Ascending aorta (tissue), 2 donors: ENCODE measurements at regions not wholly inside any gene's neighbourhood (a gene's known extent, or its start where the extent isn't known, plus 50 kb on each side); places are given as distances from the start of the nearest gene placed in this dataset.

Source experiments
- DNase-seq, 2 donors: peaks; one replicate each; pipeline ENCODE4 v3.0.0-alpha.2; 2019; ENCODE audit warnings: low spot score in 2 of 2
- H3K27ac ChIP-seq, 2 donors: fragments of 200-600 bp; sonication (generic); one replicate each; pipeline ENCODE4 v1.5.1; 2016 to 2017; ENCODE audit warnings: mild to moderate bottlenecking in 1 of 2
- H3K27me3 ChIP-seq: fragments of 200-600 bp; sonication (generic); one replicate; pipeline ENCODE4 v1.5.1; 2017
- H3K36me3 ChIP-seq, 2 donors: fragments of 200-600 bp; sonication (generic); one replicate each; pipeline ENCODE4 v1.5.1; 2016
- H3K4me1 ChIP-seq, 2 donors: fragments of 200-600 bp; sonication (generic); one replicate each; pipeline ENCODE4 v1.5.1; 2016 to 2017; ENCODE audit warnings: mild to moderate bottlenecking in 1 of 2
- H3K4me3 ChIP-seq, 2 donors: fragments of 200-600 bp; sonication (generic); one replicate each; pipeline ENCODE4 v1.5.1; 2016 to 2017; ENCODE audit warnings: mild to moderate bottlenecking in 1 of 2
- H3K9me3 ChIP-seq, 2 donors: fragments of 200-600 bp; sonication (generic); one replicate each; pipeline ENCODE4 v1.5.1; 2016
- CTCF ChIP-seq, 3 experiments: fragments of 200-600 bp in 2 of 3; fragments of 450-650 bp in 1 of 3; sonication (generic) in 2 of 3; IDR thresholded peaks; one replicate each; pipeline ENCODE4 v1.5.1; 2016 to 2019; ENCODE audit warnings: antibody characterized with exemption in 3 of 3, mild to moderate bottlenecking in 1 of 3, moderate library complexity in 1 of 3
- intact Hi-C: fragments of 100-400 bp; cut with DNase I; formaldehyde crosslinking; loops from one replicate; pipeline ENCODE4 v1.15.1; 2023

GRCh38 chr17:69944406-69944805 is 130.6 kb upstream of the KCNJ16 start:
- no peak overlapping the region for H3K27ac ChIP-seq
- intact Hi-C loops: no loop called here
- H3K36me3 ChIP-seq: no peaks in the 10 kb centered on the region
- DNase-seq: no peak
- H3K27me3 ChIP-seq: no peaks in the 10 kb centered on the region
- peaks cover 0 to 2% of the 10 kb centered on the region in 2 donors for H3K4me1 ChIP-seq
- no peak for TF ChIP-seq CTCF (IDR thresholded peaks at IDR 0.05)
- H3K4me3 ChIP-seq: no peak overlapping the region
- no peaks in the 10 kb centered on the region for H3K9me3 ChIP-seq

- Histone ChIP-seq H3K36me3 (no peaks in the 10 kb centered on the region), H3K27ac (no peak overlapping the region), H3K4me1 (peaks cover 0 to 2% of the 10 kb centered on the region in 2 donors), H3K4me3 (no peak overlapping the region), H3K9me3 (no peaks in the 10 kb centered on the region), H3K27me3 (no peaks in the 10 kb centered on the region)
- no peak for TF ChIP-seq CTCF (IDR thresholded peaks at IDR 0.05)
- DNase-seq: no peak
- intact Hi-C loops: no loop called here
These were observed 129.3 kb upstream of the KCNJ16 start for GRCh38 chr17:69945698-69946185.

GRCh38 chr17:69947027-69947759 is 127.8 kb upstream of the KCNJ16 start:
- Histone ChIP-seq H3K9me3 (no peaks in the 10 kb centered on the region), H3K4me3 (no peak overlapping the region), H3K4me1 (peaks cover 0 to 2% of the 10 kb centered on the region in 2 donors), H3K36me3 (no peaks in the 10 kb centered on the region), H3K27ac (no peak overlapping the region), H3K27me3 (no peaks in the 10 kb centered on the region)
- DNase-seq: no peak
- TF ChIP-seq CTCF (IDR thresholded peaks at IDR 0.05): no peak
- intact Hi-C loops: no loop called here

- Histone ChIP-seq H3K27me3 (no peaks in the 10 kb centered on the region), H3K4me3 (no peak overlapping the region), H3K36me3 (no peaks in the 10 kb centered on the region), H3K27ac (no peak overlapping the region), H3K4me1 (peaks cover 0 to 2% of the 10 kb centered on the region in 2 donors), H3K9me3 (no peaks in the 10 kb centered on the region)
- TF ChIP-seq CTCF (IDR thresholded peaks at IDR 0.05): no peak
- intact Hi-C loops: no loop called here
- no peak for DNase-seq
These were observed 126.6 kb upstream of the KCNJ16 start for GRCh38 chr17:69948406-69948805.

GRCh38 chr17:69949496-69949895 is 125.5 kb upstream of the KCNJ16 start:
- Histone ChIP-seq H3K4me1 (peaks cover 0 to 2% of the 10 kb centered on the region in 2 donors), H3K27ac (no peak overlapping the region), H3K36me3 (no peaks in the 10 kb centered on the region), H3K27me3 (no peaks in the 10 kb centered on the region), H3K4me3 (no peak overlapping the region), H3K9me3 (no peaks in the 10 kb centered on the region)
- no peak for TF ChIP-seq CTCF (IDR thresholded peaks at IDR 0.05)
- DNase-seq: no peak
- intact Hi-C loops: no loop called here
